ENCODE measurements at regions not wholly inside any gene's neighbourhood (a gene's known extent, or its start where the extent isn't known, plus 50 kb on each side); places are given as distances from the start of the nearest gene placed in this dataset.

DNA sequence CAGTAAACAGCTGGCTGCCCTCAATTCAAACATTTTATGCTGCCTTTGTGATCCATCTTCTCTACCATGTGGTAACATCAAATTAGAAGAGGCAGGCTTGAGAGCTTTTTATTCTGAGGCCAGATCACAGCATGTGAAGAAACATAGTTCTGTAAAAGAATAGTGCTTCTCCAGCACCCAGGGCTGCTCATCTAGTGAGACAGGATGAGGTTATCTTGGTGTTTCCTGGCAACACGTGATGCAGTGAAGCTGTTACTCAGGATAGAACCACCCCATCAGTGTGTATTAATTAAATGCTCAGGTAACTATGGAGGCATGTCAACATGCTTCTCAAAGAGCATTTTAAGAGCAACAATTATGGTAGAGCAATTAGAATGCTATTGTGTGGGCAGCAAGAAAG, 400.5 kb upstream of the ACO1 start:
- no peaks in the 10 kb centered on the region for H3K36me3 ChIP-seq (ENCODE audit: control insufficient read depth, insufficient read depth, low read length)
- Mint-ChIP-seq H3K4me3 (ENCODE audit: unreplicated experiment) (no peak overlapping the region), H3K4me1 (ENCODE audit: low read depth, unreplicated experiment) (no peaks in the 10 kb centered on the region), H3K36me3 (ENCODE audit: insufficient read depth, unreplicated experiment) (no peaks in the 10 kb centered on the region), H3K27me3 (ENCODE audit: insufficient read depth, unreplicated experiment) (no peaks in the 10 kb centered on the region), H3K27ac (ENCODE audit: unreplicated experiment) (no peak overlapping the region), H3K9me3 (ENCODE audit: unreplicated experiment) (peaks cover 9% of the 10 kb centered on the region)
- TF ChIP-seq CTCF (IDR thresholded peaks at IDR 0.05; ENCODE audit: insufficient read depth in 1 of 2, low read depth in 1 of 2, low read length in 1 of 2, severe bottlenecking in 1 of 2, unreplicated experiment in 1 of 2), result no peak
- POLR2A ChIA-PET, result no interaction called here
- CTCF ChIA-PET, result no interaction called here
- BruUV-seq (replicated peaks), result no TSS peak
- no peaks in the 10 kb centered on the region for H3K4me1 ChIP-seq
- H3K9me3 ChIP-seq, result peaks cover 3% of the 10 kb centered on the region; the same call in 1 of the 2 replicates
- H3K4me3 ChIP-seq (ENCODE audit: low read depth, low read length), result no peak overlapping the region
- H3K27me3 ChIP-seq (replicated peaks; ENCODE audit: control insufficient read depth, insufficient read depth, low read length), result no peaks in the 10 kb centered on the region
- DNase-seq, result no peak
- intact Hi-C loops (cut with micrococcal nuclease; ENCODE audit: unreplicated experiment), result no loop called here

DNA sequence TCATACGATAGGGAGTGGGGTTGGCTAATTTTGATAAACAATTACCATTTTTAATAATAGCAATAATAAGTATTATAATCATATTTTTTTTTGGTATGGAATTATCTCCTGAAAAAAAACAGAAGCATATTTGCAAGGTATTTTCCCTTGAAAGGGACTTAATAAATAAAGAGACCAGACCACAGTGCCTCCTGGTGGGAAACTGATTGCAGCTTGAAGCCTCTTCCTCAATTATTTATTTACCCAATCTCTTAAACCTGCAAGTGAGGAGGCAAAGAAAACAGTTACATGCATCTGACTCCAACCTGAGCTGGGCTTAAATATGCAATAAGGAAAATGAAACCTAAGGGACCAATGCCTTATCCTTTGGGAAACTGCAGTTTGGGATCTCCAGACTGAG, 388.1 kb upstream of the ACO1 start:
- Histone ChIP-seq H3K36me3 (ENCODE audit: control insufficient read depth, insufficient read depth, low read length) (no peaks in the 10 kb centered on the region), H3K4me3 (ENCODE audit: low read depth, low read length) (no peak overlapping the region), H3K27me3 (replicated peaks; ENCODE audit: control insufficient read depth, insufficient read depth, low read length) (no peaks in the 10 kb centered on the region), H3K9me3 (no peaks in the 10 kb centered on the region; the same call in 1 of the 2 replicates), H3K4me1 (no peaks in the 10 kb centered on the region)
- no peaks in the 10 kb centered on the region for H3K4me1 Mint-ChIP-seq (ENCODE audit: low read depth, unreplicated experiment)
- peaks cover 33% of the 10 kb centered on the region for H3K9me3 Mint-ChIP-seq (ENCODE audit: unreplicated experiment)
- no peaks in the 10 kb centered on the region for H3K27me3 Mint-ChIP-seq (ENCODE audit: insufficient read depth, unreplicated experiment)
- TF ChIP-seq CTCF (IDR thresholded peaks at IDR 0.05; ENCODE audit: insufficient read depth in 1 of 2, low read depth in 1 of 2, low read length in 1 of 2, severe bottlenecking in 1 of 2, unreplicated experiment in 1 of 2), result no peak
- DNase-seq, result no peak
- H3K36me3 Mint-ChIP-seq (ENCODE audit: insufficient read depth, unreplicated experiment), result no peaks in the 10 kb centered on the region
- CTCF ChIA-PET, result no interaction called here
- H3K27ac Mint-ChIP-seq (ENCODE audit: unreplicated experiment), result no peak overlapping the region
- H3K4me3 Mint-ChIP-seq (ENCODE audit: unreplicated experiment), result no peak overlapping the region
- POLR2A ChIA-PET, result no interaction called here
- intact Hi-C loops (cut with micrococcal nuclease; ENCODE audit: unreplicated experiment), result loop anchor here (10.0 kb wide), 1 partner anchor 82 kb away; no protein-coding TSS in a partner anchor
- no TSS peak for BruUV-seq (replicated peaks)

- POLR2A ChIA-PET, result no interaction called here
- Histone ChIP-seq H3K4me1 (no peaks in the 10 kb centered on the region), H3K9me3 (no peaks in the 10 kb centered on the region), H3K4me3 (ENCODE audit: low read depth, low read length) (no peak overlapping the region), H3K36me3 (ENCODE audit: control insufficient read depth, insufficient read depth, low read length) (no peaks in the 10 kb centered on the region), H3K27me3 (replicated peaks; ENCODE audit: control insufficient read depth, insufficient read depth, low read length) (no peaks in the 10 kb centered on the region)
- Mint-ChIP-seq H3K9me3 (ENCODE audit: unreplicated experiment) (no peaks in the 10 kb centered on the region), H3K4me3 (ENCODE audit: unreplicated experiment) (no peak overlapping the region), H3K36me3 (ENCODE audit: insufficient read depth, unreplicated experiment) (no peaks in the 10 kb centered on the region), H3K27ac (ENCODE audit: unreplicated experiment) (no peak overlapping the region), H3K4me1 (ENCODE audit: low read depth, unreplicated experiment) (peaks cover 6% of the 10 kb centered on the region), H3K27me3 (ENCODE audit: insufficient read depth, unreplicated experiment) (no peaks in the 10 kb centered on the region)
- CTCF ChIA-PET, result interaction anchor here (0.8 kb wide), 1 partner anchor 88 kb away, joined by 3 read pairs; no protein-coding TSS in a partner anchor
- intact Hi-C loops (cut with micrococcal nuclease; ENCODE audit: unreplicated experiment), result no loop called here
- no peak for TF ChIP-seq CTCF (IDR thresholded peaks at IDR 0.05; ENCODE audit: insufficient read depth in 1 of 2, low read depth in 1 of 2, low read length in 1 of 2, severe bottlenecking in 1 of 2, unreplicated experiment in 1 of 2)
- no peak for DNase-seq
- no TSS peak for BruUV-seq (replicated peaks)
Observed at GRCh38 chr9:32004431-32005076, 379.9 kb upstream of the ACO1 start.
